AG10803 (cell line): ENCODE measurements at regions not wholly inside any gene's neighbourhood (a gene's known extent, or its start where the extent isn't known, plus 50 kb on each side); places are given as distances from the start of the nearest gene placed in this dataset.
"Not testable (repeated sequence)": the region's sequence is repeated elsewhere in the genome, so short reads cannot be mapped to it uniquely, and the experiment has no call there.

Experiments used
- DNase-seq: peaks from one replicate; pipeline ENCODE4 v3.0.0; 2010; ENCODE audit warnings: low read depth
- H3K4me3 ChIP-seq: 2 replicates; pipeline ENCODE4 v1.5.1; 2011; ENCODE audit warnings: mild to moderate bottlenecking, low read length, control low read depth
- CTCF ChIP-seq: conservative IDR thresholded peaks from 2 replicates; pipeline ENCODE4 v1.5.1; 2011; ENCODE audit warnings: mild to moderate bottlenecking, low read length, control low read depth, inconsistent platforms

GRCh38 chr5:174555726-174556125, 168.7 kb upstream of the MSX2 start:
- no peak for DNase-seq
- TF ChIP-seq CTCF = no peak

GRCh38 chr5:174556756-174557155, 167.6 kb upstream of the MSX2 start:
- no peak for TF ChIP-seq CTCF
- H3K4me3 ChIP-seq = no peak overlapping the region
- no peak for DNase-seq

More at GRCh38 chr5:174555726-174556125, 168.7 kb upstream of the MSX2 start:
- no peak overlapping the region for H3K4me3 ChIP-seq

- no peak for TF ChIP-seq CTCF
These were observed 166.2 kb upstream of the MSX2 start for GRCh38 chr5:174558190-174558589.

GRCh38 chr5:174559141-174559540, 165.2 kb upstream of the MSX2 start:
- no peak for TF ChIP-seq CTCF
- no peak overlapping the region for H3K4me3 ChIP-seq
- DNase-seq = peak; percentile 26

More at GRCh38 chr5:174558190-174558589, 166.2 kb upstream of the MSX2 start:
- DNase-seq = no peak
- H3K4me3 ChIP-seq = no peak overlapping the region

GRCh38 chr5:174559566-174560090, 164.8 kb upstream of the MSX2 start:
- no peak for TF ChIP-seq CTCF
- no peak for DNase-seq
- no peak overlapping the region for H3K4me3 ChIP-seq

- no peak for TF ChIP-seq CTCF
- no peak overlapping the region for H3K4me3 ChIP-seq
- DNase-seq = no peak
These were observed 163.5 kb upstream of the MSX2 start for GRCh38 chr5:174560861-174561260.

GRCh38 chr5:174563040-174563439, 161.3 kb upstream of the MSX2 start:
- not testable (repeated sequence) for DNase-seq

GRCh38 chr5:174563899-174564298, 160.5 kb upstream of the MSX2 start:
- no peak for TF ChIP-seq CTCF
- no peak for DNase-seq
- no peak overlapping the region for H3K4me3 ChIP-seq

More at GRCh38 chr5:174563040-174563439, 161.3 kb upstream of the MSX2 start:
- H3K4me3 ChIP-seq = not testable (repeated sequence)
